IMR-90 (cell line): ENCODE measurements at regions not wholly inside any gene's neighbourhood (a gene's known extent, or its start where the extent isn't known, plus 50 kb on each side); places are given as distances from the start of the nearest gene placed in this dataset.

ENCODE experiments used
- ATAC-seq: fragments of 200-7000 bp; cut with Tn5 transposase; 2 replicates; pipeline ENCODE4 v1.9.1; 2020; ENCODE audit warnings: low read depth, mild to moderate bottlenecking, moderate library complexity
- BruUV-seq: library from RNA; stranded (reverse); fragments of 400-500 nt; replicated peaks from 2 replicates; lab custom pipeline; 2021; lab: Mats Ljungman, UMichigan
- CTCF ChIA-PET: fragments of 300-600 bp; formaldehyde crosslinking; extraction: SDS; loops from one replicate; lab custom pipeline; 2021; ENCODE audit warnings: antibody characterized with exemption; lab: Yijun Ruan, JAX
- POLR2A ChIA-PET: fragments of 300-600 bp; sonication (Branson Sonifier 250); formaldehyde crosslinking; loops from one replicate; lab custom pipeline; 2022; ENCODE audit warnings: antibody characterized with exemption; ENCODE audit not compliant: unreplicated experiment; lab: Charles Lee
- DNase-seq: peaks from one replicate; pipeline ENCODE4 v3.0.0; 2013
- H2AFZ ChIP-seq: replicated peaks from 2 replicates; pipeline ENCODE3; 2013; ENCODE audit warnings: low read length, mild to moderate bottlenecking; ENCODE audit not compliant: poor library complexity
- H2AK5ac ChIP-seq: 2 replicates; pipeline ENCODE4 v1.6.1; 2013; ENCODE audit warnings: low read depth, low read length, inconsistent platforms
- H2AK9ac ChIP-seq: replicated peaks from 2 replicates; pipeline ENCODE3; 2013; ENCODE audit warnings: mild to moderate bottlenecking, low read depth, low read length, moderate library complexity; ENCODE audit not compliant: poor library complexity
- H2BK120ac ChIP-seq: 2 replicates; pipeline ENCODE4 v1.6.1; 2013; ENCODE audit warnings: low read depth, low read length, inconsistent platforms
- H2BK15ac ChIP-seq: 3 replicates; pipeline ENCODE4 v1.6.1; 2013; ENCODE audit warnings: low read depth, low read length, inconsistent platforms
- H2BK20ac ChIP-seq: 2 replicates; pipeline ENCODE4 v1.6.1; 2013; ENCODE audit warnings: low read depth, mild to moderate bottlenecking, inconsistent platforms, low read length, moderate library complexity
- H2BK5ac ChIP-seq: 2 replicates; pipeline ENCODE4 v1.6.1; 2013; ENCODE audit warnings: mild to moderate bottlenecking, low read depth, low read length, inconsistent platforms; ENCODE audit not compliant: poor library complexity, severe bottlenecking
- H3K14ac ChIP-seq: replicated peaks from 2 replicates; pipeline ENCODE4 v1.6.1; 2013; ENCODE audit warnings: low read depth, low read length, inconsistent platforms
- H3K18ac ChIP-seq: 2 replicates; pipeline ENCODE4 v1.6.1; 2013; ENCODE audit warnings: low read depth, low read length, control low read depth
- H3K23ac ChIP-seq: 2 replicates; pipeline ENCODE4 v1.6.1; 2013; ENCODE audit warnings: low read depth, low read length, inconsistent platforms
- H3K27ac ChIP-seq: 2 replicates; pipeline ENCODE4 v1.5.1; 2013; ENCODE audit warnings: mild to moderate bottlenecking, control low read depth, low read length; ENCODE audit not compliant: insufficient read depth
- H3K27me3 ChIP-seq: 2 replicates; pipeline ENCODE4 v1.6.1; 2013; ENCODE audit warnings: low read length; ENCODE audit not compliant: control insufficient read depth, insufficient read depth
- H3K36me3 ChIP-seq: 2 replicates; pipeline ENCODE4 v1.6.1; 2013; ENCODE audit warnings: low read length, mixed read lengths; ENCODE audit not compliant: control insufficient read depth, insufficient read depth
- H3K4ac ChIP-seq: 2 replicates; pipeline ENCODE4 v1.6.1; 2013; ENCODE audit warnings: low read depth, low read length, inconsistent platforms
- H3K4me1 ChIP-seq: 2 replicates; pipeline ENCODE4 v1.6.1; 2013; ENCODE audit warnings: low read length, mixed read lengths; ENCODE audit not compliant: control insufficient read depth, insufficient read depth
- H3K4me2 ChIP-seq: 2 replicates; pipeline ENCODE4 v1.6.1; 2013; ENCODE audit warnings: low read depth, mild to moderate bottlenecking, control low read depth, low read length, moderate library complexity
- H3K4me3 ChIP-seq: 2 replicates; pipeline ENCODE4 v1.5.1; 2013; ENCODE audit warnings: low read depth, mild to moderate bottlenecking, control low read depth, low read length, moderate library complexity; ENCODE audit not compliant: insufficient read depth
- H3K56ac ChIP-seq: 2 replicates; pipeline ENCODE4 v1.6.1; 2013; ENCODE audit warnings: low read length, inconsistent platforms; ENCODE audit not compliant: insufficient read depth; ENCODE audit errors: extremely low read depth
- H3K79me1 ChIP-seq, 2 experiments: 2 replicates each; pipeline ENCODE4 v1.6.1; 2013; ENCODE audit warnings: low read length in 2 of 2, inconsistent platforms in 1 of 2, low read depth in 1 of 2
- H3K9ac ChIP-seq: 2 replicates; pipeline ENCODE4 v1.6.1; 2013; ENCODE audit warnings: low read depth, low read length, control low read depth
- H3K9me1 ChIP-seq: 2 replicates; pipeline ENCODE4 v1.6.1; 2013; ENCODE audit warnings: low read length, inconsistent platforms; ENCODE audit not compliant: insufficient read depth
- H3K9me3 ChIP-seq: 2 replicates; pipeline ENCODE4 v1.6.1; 2013; ENCODE audit warnings: low read length; ENCODE audit not compliant: control insufficient read depth, insufficient read depth
- H4K20me1 ChIP-seq: 2 replicates; pipeline ENCODE4 v1.6.1; 2013; ENCODE audit warnings: low read length, inconsistent platforms; ENCODE audit not compliant: insufficient read depth
- H4K5ac ChIP-seq: 2 replicates; pipeline ENCODE4 v1.6.1; 2013; ENCODE audit warnings: mild to moderate bottlenecking, low read depth, low read length, control low read depth
- H4K8ac ChIP-seq, 2 experiments: 2 replicates each; pipeline ENCODE4 v1.6.1; 2013; ENCODE audit warnings: low read depth in 2 of 2, low read length in 2 of 2, control low read depth in 1 of 2, inconsistent platforms in 1 of 2
- H4K91ac ChIP-seq: 2 replicates; pipeline ENCODE4 v1.6.1; 2013; ENCODE audit warnings: low read depth, low read length, inconsistent platforms; ENCODE audit not compliant: insufficient read depth
- BHLHE40 ChIP-seq: fragments of 150-350 bp; IDR thresholded peaks from 2 replicates; pipeline ENCODE4 v1.6.1; 2016; ENCODE audit warnings: mild to moderate bottlenecking, low read depth, low read length
- CEBPB ChIP-seq: IDR thresholded peaks from 2 replicates; pipeline ENCODE4 v1.6.1; 2012; ENCODE audit warnings: low read depth, low read length, improper control_type of control experiment
- CHD1 ChIP-seq: IDR thresholded peaks from 2 replicates; pipeline ENCODE4 v1.6.1; 2012; ENCODE audit warnings: low read depth, low read length, improper control_type of control experiment
- CTCF ChIP-seq: conservative IDR thresholded peaks from 2 replicates; pipeline ENCODE4 v1.5.1; 2012; ENCODE audit warnings: mild to moderate bottlenecking, low read depth, low read length, improper control_type of control experiment
- ELK1 ChIP-seq: fragments of 150-350 bp; IDR thresholded peaks from 2 replicates; pipeline ENCODE4 v1.6.1; 2016; ENCODE audit warnings: low read depth, mild to moderate bottlenecking, low read length, moderate library complexity, borderline replicate concordance
- FOS ChIP-seq: fragments of 150-350 bp; IDR thresholded peaks from 2 replicates; pipeline ENCODE4 v1.6.1; 2016; ENCODE audit warnings: low read depth, low read length
- MAFK ChIP-seq: IDR thresholded peaks from 2 replicates; pipeline ENCODE4 v1.6.1; 2012; ENCODE audit warnings: low read depth, low read length, improper control_type of control experiment
- MAZ ChIP-seq: IDR thresholded peaks from 2 replicates; pipeline ENCODE4 v1.6.1; 2012; ENCODE audit warnings: low read depth, mild to moderate bottlenecking, low read length, improper control_type of control experiment, moderate library complexity, borderline replicate concordance
- MXI1 ChIP-seq: IDR thresholded peaks from 2 replicates; pipeline ENCODE4 v1.6.1; 2012; ENCODE audit warnings: low read depth, mild to moderate bottlenecking, low read length, moderate library complexity, borderline replicate concordance
- NFE2L2 ChIP-seq: fragments of 150-350 bp; IDR thresholded peaks from 2 replicates; pipeline ENCODE4 v1.6.1; 2016; ENCODE audit warnings: low read depth, mild to moderate bottlenecking, low read length
- POLR2A ChIP-seq: IDR thresholded peaks from 2 replicates; pipeline ENCODE4 v1.6.1; 2012; ENCODE audit warnings: mild to moderate bottlenecking, low read depth, low read length
- RAD21 ChIP-seq: IDR thresholded peaks from 2 replicates; pipeline ENCODE4 v1.6.1; 2012; ENCODE audit warnings: low read length, improper control_type of control experiment
- RCOR1 ChIP-seq: IDR thresholded peaks from 2 replicates; pipeline ENCODE4 v1.6.1; 2012; ENCODE audit warnings: mild to moderate bottlenecking, low read length, improper control_type of control experiment; ENCODE audit not compliant: insufficient replicate concordance
- SMC3 ChIP-seq: fragments of 150-350 bp; IDR thresholded peaks from 2 replicates; pipeline ENCODE4 v1.6.1; 2016; ENCODE audit warnings: low read depth, mild to moderate bottlenecking, antibody characterized with exemption, low read length, moderate library complexity
- USF2 ChIP-seq: fragments of 150-350 bp; IDR thresholded peaks from 2 replicates; pipeline ENCODE4 v1.6.1; 2017; ENCODE audit warnings: mild to moderate bottlenecking, antibody characterized with exemption, low read length, low read depth
- WGBS, 2 experiments: methylation state at CpG; one replicate each; pipeline versions ENCODE4 v1.1.5 to v1.1.7; 2013; ENCODE audit warnings: missing lambda C conversion rate in 2 of 2; ENCODE audit not compliant: insufficient read length in 1 of 2; ENCODE audit errors: extremely low coverage in 2 of 2; 5-methylcytosine and 5-hydroxymethylcytosine counted together
- dilution Hi-C: fragments of 300-500 bp; cut with HindIII; formaldehyde crosslinking; loops from one replicate; pipeline ENCODE4 v1.14.3; 2018; ENCODE audit warnings: low sequenced_read_pairs; ENCODE audit not compliant: unreplicated experiment
- in situ Hi-C: fragments of 300-500 bp; cut with MboI; formaldehyde crosslinking; loops from 3 replicates; pipeline ENCODE4 v1.14.3; 2019; ENCODE audit warnings: low sequenced_read_pairs, inconsistent platforms, mixed read lengths
- intact Hi-C: fragments of 100-400 bp; cut with micrococcal nuclease; formaldehyde crosslinking; loops from 2 replicates; pipeline ENCODE4 v1.10.0; 2022

GRCh38 chr4:162836773-162837172 lies 329.9 kb downstream of the NAF1 start:
- ATAC-seq (no peak), DNase-seq (no peak)
- ChIA-PET CTCF (no interaction called here), POLR2A (no interaction called here)
- no CpG with 5 or more reads among the region's 2 CpGs for WGBS, 2 experiments
- H3K79me1 ChIP-seq, result no peaks in the 10 kb centered on the region
- no peak overlapping the region for H3K56ac ChIP-seq
- TF ChIP-seq MXI1 (no peak), USF2 (no peak), MAZ (no peak), MAFK (no peak), CHD1 (no peak), CTCF (no peak), POLR2A (no peak), ELK1 (no peak), BHLHE40 (no peak), RAD21 (no peak), NFE2L2 (no peak), CEBPB (no peak), FOS (no peak), SMC3 (no peak), RCOR1 (no peak)
- H3K36me3 ChIP-seq, result no peaks in the 10 kb centered on the region
- H2BK15ac ChIP-seq, result no peak overlapping the region
- no peaks in the 10 kb centered on the region for H3K4me1 ChIP-seq
- no peak overlapping the region for H2BK5ac ChIP-seq
- H2AK9ac ChIP-seq, result no peak overlapping the region
- H2BK20ac ChIP-seq, result no peak overlapping the region
- no peak overlapping the region for H2AK5ac ChIP-seq
- no peak overlapping the region for H3K9ac ChIP-seq
- no peak overlapping the region for H3K4me2 ChIP-seq
- no peak overlapping the region for H3K18ac ChIP-seq
- no peak overlapping the region for H4K91ac ChIP-seq
- no peak overlapping the region for H2AFZ ChIP-seq
- no peaks in the 10 kb centered on the region for H4K20me1 ChIP-seq
- no peaks in the 10 kb centered on the region for H3K27me3 ChIP-seq
- no peak overlapping the region for H2BK120ac ChIP-seq
- H3K9me3 ChIP-seq, result peaks cover 11% of the 10 kb centered on the region
- H4K5ac ChIP-seq, result no peak overlapping the region
- no TSS peak for BruUV-seq
- H3K23ac ChIP-seq, result no peak overlapping the region
- in situ Hi-C loops, result no loop called here
- H3K27ac ChIP-seq, result no peak overlapping the region
- intact Hi-C loops, result no loop called here
- H3K9me1 ChIP-seq, result no peaks in the 10 kb centered on the region
- dilution Hi-C loops, result no loop called here
- H3K4me3 ChIP-seq, result no peak overlapping the region
- H3K14ac ChIP-seq, result no peak overlapping the region
- no peak overlapping the region for H4K8ac ChIP-seq
- H3K4ac ChIP-seq, result no peak overlapping the region
